ENCODE measurements at regions not wholly inside any gene's neighbourhood (a gene's known extent, or its start where the extent isn't known, plus 50 kb on each side); places are given as distances from the start of the nearest gene placed in this dataset.
"Not testable (repeated sequence)": the region's sequence is repeated elsewhere in the genome, so short reads cannot be mapped to it uniquely, and the experiment has no call there.

DNA sequence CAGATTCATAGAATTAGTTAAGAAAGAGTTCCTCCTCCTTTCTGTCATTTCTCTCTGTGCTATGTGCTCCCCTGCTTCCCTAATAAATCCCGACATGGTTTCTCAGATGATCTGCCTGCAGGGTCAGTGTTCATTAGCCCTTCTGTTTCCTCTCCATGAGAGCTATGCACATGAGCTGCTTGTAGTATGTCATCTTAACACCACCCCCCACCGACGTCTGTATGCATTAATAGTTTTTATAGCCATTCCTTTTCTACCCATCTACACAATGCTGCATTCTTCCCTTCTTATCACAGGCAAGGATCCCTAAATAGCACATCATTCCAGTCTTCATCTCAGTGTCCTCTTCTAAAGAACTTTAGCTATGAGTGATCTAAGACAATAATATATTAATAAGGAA is 809.1 kb downstream of the ANKRD7 start:
- TF ChIP-seq TAF1 (IDR thresholded peaks at IDR 0.05; ENCODE audit: low read depth, low read length) (no peak), POU2F2 (IDR thresholded peaks at IDR 0.05; ENCODE audit: low read depth, low read length) (no peak), SPI1 (IDR thresholded peaks at IDR 0.05; ENCODE audit: low read depth, low read length) (no peak)
- FAIRE-seq (no peak), DNase-seq (ENCODE audit: insufficient read length, low spot score) (no peak)

DNA sequence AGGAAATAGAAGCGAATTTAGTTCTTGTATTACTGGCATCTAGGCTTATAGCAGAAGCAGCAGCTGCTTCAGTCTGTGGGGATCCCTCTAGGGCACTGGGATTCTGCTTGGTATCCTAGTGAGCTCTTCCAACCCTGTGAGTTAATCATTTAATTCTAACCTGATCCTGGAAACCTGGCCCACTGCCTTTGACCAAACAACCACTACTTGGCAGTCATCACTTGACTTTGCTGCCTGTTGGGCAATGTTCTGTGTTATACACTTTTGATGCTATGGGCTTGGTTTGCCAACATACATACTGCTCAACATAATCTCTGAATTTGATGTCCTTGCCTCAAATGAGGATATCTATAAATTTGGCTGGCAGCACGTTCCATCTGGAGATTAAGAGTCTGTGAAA is 813.4 kb downstream of the ANKRD7 start:
- no peak for FAIRE-seq
- no peak for DNase-seq (ENCODE audit: insufficient read length, low spot score)
- TF ChIP-seq PAX5 (IDR thresholded peaks at IDR 0.05; ENCODE audit: insufficient read depth, low read length, severe bottlenecking) (no peak), POLR2AphosphoS5 (IDR thresholded peaks at IDR 0.05; ENCODE audit: low read depth, low read length) (no peak), POU2F2 (IDR thresholded peaks at IDR 0.05; ENCODE audit: low read depth, low read length) (no peak), TAF1 (IDR thresholded peaks at IDR 0.05; ENCODE audit: low read depth, low read length) (no peak), POLR2A (IDR thresholded peaks at IDR 0.05; ENCODE audit: low read depth, low read length) (no peak), SPI1 (IDR thresholded peaks at IDR 0.05; ENCODE audit: low read depth, low read length) (no peak)

DNA sequence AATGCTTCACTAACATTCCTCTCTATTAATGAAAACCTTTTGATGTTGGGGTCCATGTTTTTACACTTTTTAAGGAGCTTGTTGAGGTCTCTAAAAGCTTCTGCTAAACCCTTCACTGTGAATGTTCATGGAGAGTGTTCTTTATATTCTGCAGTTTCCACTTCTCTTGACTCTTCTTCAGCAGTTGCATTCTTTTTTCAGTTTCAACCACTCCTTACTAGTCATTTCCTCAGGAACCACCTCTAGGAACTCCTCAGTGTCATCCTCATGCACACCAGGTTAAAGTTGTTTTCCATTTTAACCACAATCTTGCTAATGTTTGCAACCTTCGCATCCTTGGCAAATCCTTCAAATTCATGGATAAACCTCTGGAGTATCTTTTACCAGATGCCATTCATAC is 821.6 kb downstream of the ANKRD7 start:
- no peak for TF ChIP-seq SPI1 (IDR thresholded peaks at IDR 0.05; ENCODE audit: low read depth, low read length)
- no peak for TF ChIP-seq TAF1 (IDR thresholded peaks at IDR 0.05; ENCODE audit: low read depth, low read length)
- TF ChIP-seq POLR2AphosphoS5 (IDR thresholded peaks at IDR 0.05; ENCODE audit: low read depth, low read length): no peak
- TF ChIP-seq POU2F2 (IDR thresholded peaks at IDR 0.05; ENCODE audit: low read depth, low read length): no peak
- no peak for TF ChIP-seq POLR2A (IDR thresholded peaks at IDR 0.05; ENCODE audit: low read depth, low read length)
- TF ChIP-seq PAX5 (IDR thresholded peaks at IDR 0.05; ENCODE audit: insufficient read depth, low read length, severe bottlenecking): no peak
- DNase-seq (ENCODE audit: insufficient read length, low spot score) (no peak), FAIRE-seq (no peak)

DNA sequence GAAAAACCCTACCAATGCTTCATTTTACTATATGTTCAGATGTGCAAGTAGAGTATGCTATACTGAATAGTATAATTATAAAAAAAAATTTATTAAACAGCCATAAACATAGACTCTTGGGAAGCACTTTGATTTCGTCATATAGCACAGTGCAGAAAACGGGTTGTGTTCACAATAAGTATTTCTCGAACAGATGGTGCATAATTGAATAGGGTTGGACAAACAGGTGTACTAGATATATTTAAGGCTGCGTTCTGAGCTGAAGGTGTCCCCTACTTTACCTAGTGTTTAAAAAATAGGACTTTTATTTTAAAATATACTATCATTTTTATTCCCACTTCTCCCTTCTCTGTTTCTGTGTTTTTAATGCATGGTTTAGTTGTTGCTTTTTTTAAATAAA is 841.5 kb downstream of the ANKRD7 start:
- TF ChIP-seq POLR2A (IDR thresholded peaks at IDR 0.05; ENCODE audit: low read depth, low read length): no peak
- no peak for TF ChIP-seq SPI1 (IDR thresholded peaks at IDR 0.05; ENCODE audit: low read depth, low read length)
- TF ChIP-seq POU2F2 (IDR thresholded peaks at IDR 0.05; ENCODE audit: low read depth, low read length): no peak
- TF ChIP-seq TAF1 (IDR thresholded peaks at IDR 0.05; ENCODE audit: low read depth, low read length): no peak
- TF ChIP-seq PAX5 (IDR thresholded peaks at IDR 0.05; ENCODE audit: insufficient read depth, low read length, severe bottlenecking): no peak
- no peak for TF ChIP-seq POLR2AphosphoS5 (IDR thresholded peaks at IDR 0.05; ENCODE audit: low read depth, low read length)
- DNase-seq (ENCODE audit: insufficient read length, low spot score) (no peak), FAIRE-seq (no peak)

DNA sequence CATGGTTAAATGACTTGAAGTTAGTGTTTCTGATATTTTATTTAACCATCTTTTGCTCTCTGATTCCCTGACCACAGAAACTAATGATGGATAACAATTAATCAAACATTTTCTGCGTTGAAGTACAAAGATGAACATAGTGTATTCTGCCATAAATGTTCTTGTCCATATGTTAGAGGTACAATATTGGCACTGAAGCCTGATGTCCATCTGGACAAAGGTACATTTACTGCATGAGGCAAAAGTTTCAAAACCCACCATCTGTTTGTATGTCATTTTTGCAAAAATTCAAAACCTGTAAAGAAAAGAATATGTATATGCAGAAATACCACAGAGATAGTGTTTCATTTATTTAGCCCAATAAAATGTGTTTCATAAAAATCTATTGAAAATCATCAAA is 861.5 kb downstream of the ANKRD7 start:
- no peak for FAIRE-seq
- no peak for DNase-seq (ENCODE audit: insufficient read length, low spot score)
- TF ChIP-seq POLR2A (IDR thresholded peaks at IDR 0.05; ENCODE audit: low read depth, low read length) (no peak), PAX5 (IDR thresholded peaks at IDR 0.05; ENCODE audit: insufficient read depth, low read length, severe bottlenecking) (no peak), TAF1 (IDR thresholded peaks at IDR 0.05; ENCODE audit: low read depth, low read length) (no peak), POU2F2 (IDR thresholded peaks at IDR 0.05; ENCODE audit: low read depth, low read length) (no peak), POLR2AphosphoS5 (IDR thresholded peaks at IDR 0.05; ENCODE audit: low read depth, low read length) (no peak)

DNA sequence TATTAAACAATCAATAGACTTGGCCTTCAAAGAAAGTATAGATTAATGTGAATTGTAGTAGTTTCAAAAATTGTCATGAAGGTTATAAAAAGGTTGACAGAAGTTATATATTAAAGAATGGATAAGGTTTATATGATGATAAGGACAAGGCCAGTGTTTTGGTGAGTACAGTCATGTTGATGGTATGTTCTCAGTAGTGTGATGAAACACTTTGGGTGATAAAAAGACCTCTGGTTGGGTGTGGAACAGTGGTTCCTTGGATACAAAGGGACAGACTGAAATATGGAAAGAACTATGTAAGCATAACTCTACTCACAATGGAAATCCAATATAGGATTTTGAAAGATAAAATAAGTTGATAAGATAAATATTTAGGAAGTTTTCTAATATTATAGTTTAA is 866.3 kb downstream of the ANKRD7 start:
- DNase-seq (ENCODE audit: insufficient read length, low spot score) (no peak), FAIRE-seq (no peak)
- TF ChIP-seq POLR2AphosphoS5 (IDR thresholded peaks at IDR 0.05; ENCODE audit: low read depth, low read length) (no peak), SPI1 (IDR thresholded peaks at IDR 0.05; ENCODE audit: low read depth, low read length) (no peak), PAX5 (IDR thresholded peaks at IDR 0.05; ENCODE audit: insufficient read depth, low read length, severe bottlenecking) (no peak), POU2F2 (IDR thresholded peaks at IDR 0.05; ENCODE audit: low read depth, low read length) (no peak), POLR2A (IDR thresholded peaks at IDR 0.05; ENCODE audit: low read depth, low read length) (no peak), TAF1 (IDR thresholded peaks at IDR 0.05; ENCODE audit: low read depth, low read length) (no peak)

DNA sequence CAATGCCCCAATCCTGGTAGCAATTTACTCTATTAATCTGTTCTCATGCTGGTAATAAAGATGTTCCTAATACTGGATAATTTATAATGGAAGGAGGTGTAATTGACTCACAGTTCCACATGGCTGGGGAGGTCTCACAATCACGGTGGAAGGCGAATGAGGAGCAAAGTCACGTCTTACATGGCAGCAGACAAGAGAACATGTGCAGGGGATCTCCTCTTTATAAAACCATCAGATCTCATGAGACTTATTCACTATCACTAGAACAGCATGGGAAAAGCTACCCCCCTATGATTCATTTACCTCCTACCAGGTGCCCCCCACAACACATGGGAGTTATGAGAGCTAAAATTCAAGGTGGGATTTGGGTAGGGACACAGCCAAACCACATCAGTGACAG is 872.2 kb downstream of the ANKRD7 start:
- DNase-seq (ENCODE audit: insufficient read length, low spot score): no peak
- TF ChIP-seq POU2F2 (IDR thresholded peaks at IDR 0.05; ENCODE audit: low read depth, low read length) (no peak), TAF1 (IDR thresholded peaks at IDR 0.05; ENCODE audit: low read depth, low read length) (no peak), POLR2A (IDR thresholded peaks at IDR 0.05; ENCODE audit: low read depth, low read length) (no peak)
- no peak for FAIRE-seq

DNA sequence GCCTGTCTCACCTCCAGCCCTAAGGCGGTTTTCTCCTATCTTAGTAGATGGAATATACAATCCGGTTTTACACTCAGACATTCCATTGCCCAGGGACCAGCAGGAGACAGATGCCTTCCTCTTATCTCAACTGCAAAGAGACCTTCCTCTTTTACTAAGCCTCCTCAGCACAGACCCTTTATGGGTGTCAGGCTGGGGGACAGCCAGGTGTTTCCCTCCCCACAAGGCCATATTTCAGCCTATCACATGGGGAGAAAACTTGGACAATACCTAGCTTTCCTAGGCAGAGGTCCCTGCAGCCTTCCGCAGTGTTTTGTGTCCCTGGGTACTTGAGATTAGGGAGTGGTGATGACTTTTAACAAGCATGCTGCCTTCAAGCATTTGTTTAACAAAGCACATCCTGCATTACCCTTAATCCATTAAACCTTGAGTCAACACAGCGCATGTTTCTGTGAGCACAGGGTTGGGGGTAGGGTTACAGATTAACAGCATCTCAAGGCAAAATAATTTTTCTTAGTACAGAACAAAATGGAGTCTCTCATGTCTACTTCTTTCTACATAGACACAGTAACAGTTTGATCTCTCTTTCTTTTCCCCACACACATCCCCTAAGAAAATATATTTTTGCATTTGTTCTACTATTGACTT is 876.2 kb downstream of the ANKRD7 start:
- not testable (repeated sequence) for FAIRE-seq; DNase-seq (ENCODE audit: insufficient read length, low spot score)

DNA sequence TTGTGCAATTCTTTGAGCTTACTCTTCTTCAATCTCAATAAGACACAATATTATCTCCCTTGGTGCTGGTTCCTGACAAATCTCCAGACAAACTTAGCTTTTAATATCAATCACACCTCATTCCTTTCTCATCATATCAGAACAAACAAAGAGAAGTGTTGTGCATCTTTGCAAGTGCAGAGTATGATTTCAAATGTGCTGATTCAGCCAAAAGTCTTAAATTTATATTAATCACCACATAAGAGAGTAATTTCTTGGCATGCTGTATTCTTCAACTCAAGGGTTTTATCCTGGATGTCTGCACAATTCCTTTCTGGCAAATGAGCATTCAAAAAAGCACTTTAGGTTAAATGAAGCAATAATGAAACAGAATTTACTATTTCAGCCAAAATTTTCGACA is 877.8 kb downstream of the ANKRD7 start:
- no peak for FAIRE-seq
- TF ChIP-seq POU2F2 (IDR thresholded peaks at IDR 0.05; ENCODE audit: low read depth, low read length) (no peak), PAX5 (IDR thresholded peaks at IDR 0.05; ENCODE audit: insufficient read depth, low read length, severe bottlenecking) (no peak), SPI1 (IDR thresholded peaks at IDR 0.05; ENCODE audit: low read depth, low read length) (no peak), TAF1 (IDR thresholded peaks at IDR 0.05; ENCODE audit: low read depth, low read length) (no peak), POLR2AphosphoS5 (IDR thresholded peaks at IDR 0.05; ENCODE audit: low read depth, low read length) (no peak), POLR2A (IDR thresholded peaks at IDR 0.05; ENCODE audit: low read depth, low read length) (no peak)
- no peak for DNase-seq (ENCODE audit: insufficient read length, low spot score)

DNA sequence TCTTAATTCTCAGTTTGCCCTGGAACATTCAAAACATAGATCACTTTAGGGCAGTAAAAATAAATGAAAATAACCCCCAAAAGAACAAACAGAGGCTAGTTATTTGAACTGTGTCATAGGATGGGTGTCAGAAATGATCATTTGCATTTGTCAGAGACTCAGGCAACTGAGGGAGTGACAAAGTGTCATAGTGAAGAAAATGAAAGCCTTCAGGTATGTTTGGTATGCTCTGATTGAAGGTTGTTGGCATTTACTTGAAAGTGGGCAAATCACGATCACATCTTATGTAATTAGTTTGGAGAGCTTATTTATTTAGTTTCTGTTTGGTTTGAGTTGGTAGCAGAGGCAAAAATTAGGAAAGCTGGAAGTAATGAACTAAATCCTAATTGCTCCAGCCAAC is 880.9 kb downstream of the ANKRD7 start:
- TF ChIP-seq PAX5 (IDR thresholded peaks at IDR 0.05; ENCODE audit: insufficient read depth, low read length, severe bottlenecking) (no peak), SPI1 (IDR thresholded peaks at IDR 0.05; ENCODE audit: low read depth, low read length) (no peak), TAF1 (IDR thresholded peaks at IDR 0.05; ENCODE audit: low read depth, low read length) (no peak), POLR2AphosphoS5 (IDR thresholded peaks at IDR 0.05; ENCODE audit: low read depth, low read length) (no peak), POU2F2 (IDR thresholded peaks at IDR 0.05; ENCODE audit: low read depth, low read length) (no peak), POLR2A (IDR thresholded peaks at IDR 0.05; ENCODE audit: low read depth, low read length) (no peak)
- FAIRE-seq: no peak
- DNase-seq (ENCODE audit: insufficient read length, low spot score): no peak
